ENCODE measurements at regions not wholly inside any gene's neighbourhood (a gene's known extent, or its start where the extent isn't known, plus 50 kb on each side); places are given as distances from the start of the nearest gene placed in this dataset.

- H3K4me3 ChIP-seq (replicated peaks; ENCODE audit: insufficient read depth, low read length), result no peak overlapping the region
- no peaks in the 10 kb centered on the region for H3K27me3 ChIP-seq (ENCODE audit: insufficient read depth, poor library complexity, severe bottlenecking)
- H3K27ac ChIP-seq (replicated peaks), result no peak overlapping the region
- TF ChIP-seq SPI1 (IDR thresholded peaks at IDR 0.05; ENCODE audit: borderline replicate concordance, low read depth) (no peak), REST (IDR thresholded peaks at IDR 0.05; ENCODE audit: insufficient replicate concordance, low read depth) (no peak), GABPA (IDR thresholded peaks at IDR 0.05; ENCODE audit: low read depth) (no peak), CTCF (IDR thresholded peaks at IDR 0.05; ENCODE audit: insufficient read depth, low read length) (no peak), POLR2AphosphoS5 (IDR thresholded peaks at IDR 0.05; ENCODE audit: low read depth) (no peak)
- no peak for DNase-seq (ENCODE audit: low read depth in 1 of 2, low spot score in 1 of 2)
Observed at GRCh38 chr6:119974430-119975159, 625.0 kb upstream of the MAN1A1 start.

GRCh38 chr6:119966484-119966883 lies 616.9 kb upstream of the MAN1A1 start:
- Histone ChIP-seq H3K27ac (replicated peaks) (no peak overlapping the region), H3K27me3 (ENCODE audit: insufficient read depth, poor library complexity, severe bottlenecking) (no peaks in the 10 kb centered on the region), H3K4me3 (replicated peaks; ENCODE audit: insufficient read depth, low read length) (no peak overlapping the region)
- TF ChIP-seq CTCF (IDR thresholded peaks at IDR 0.05; ENCODE audit: insufficient read depth, low read length) (peak; percentile 4), GABPA (IDR thresholded peaks at IDR 0.05; ENCODE audit: low read depth) (no peak)
- no peak for DNase-seq (ENCODE audit: low read depth in 1 of 2, low spot score in 1 of 2)

- no peak for DNase-seq (ENCODE audit: low read depth in 1 of 2, low spot score in 1 of 2)
- Histone ChIP-seq H3K4me3 (replicated peaks; ENCODE audit: insufficient read depth, low read length) (no peak overlapping the region), H3K27ac (replicated peaks) (no peak overlapping the region), H3K27me3 (ENCODE audit: insufficient read depth, poor library complexity, severe bottlenecking) (no peaks in the 10 kb centered on the region)
- no peak for TF ChIP-seq POLR2AphosphoS5 (IDR thresholded peaks at IDR 0.05; ENCODE audit: low read depth)
Observed at GRCh38 chr6:119965900-119966299, 616.3 kb upstream of the MAN1A1 start.

- DNase-seq (ENCODE audit: low read depth in 1 of 2, low spot score in 1 of 2), result no peak
- H3K27me3 ChIP-seq (ENCODE audit: insufficient read depth, poor library complexity, severe bottlenecking), result no peaks in the 10 kb centered on the region
- TF ChIP-seq GABPA (IDR thresholded peaks at IDR 0.05; ENCODE audit: low read depth) (no peak), REST (IDR thresholded peaks at IDR 0.05; ENCODE audit: insufficient replicate concordance, low read depth) (no peak), SPI1 (IDR thresholded peaks at IDR 0.05; ENCODE audit: borderline replicate concordance, low read depth) (no peak), CTCF (IDR thresholded peaks at IDR 0.05; ENCODE audit: insufficient read depth, low read length) (no peak), POLR2AphosphoS5 (IDR thresholded peaks at IDR 0.05; ENCODE audit: low read depth) (no peak)
- H3K4me3 ChIP-seq (replicated peaks; ENCODE audit: insufficient read depth, low read length), result no peak overlapping the region
- no peak overlapping the region for H3K27ac ChIP-seq (replicated peaks)
Observed at GRCh38 chr6:119965008-119965407, 615.4 kb upstream of the MAN1A1 start.

All from HL-60 (cell line).